SK-N-SH treated with all-trans-retinoic acid at 6 μM for 48 hours (cell line): ENCODE measurements at regions not wholly inside any gene's neighbourhood (a gene's known extent, or its start where the extent isn't known, plus 50 kb on each side); places are given as distances from the start of the nearest gene placed in this dataset.

Experiments
- ARNTL ChIP-seq: fragments of 450-650 bp; formaldehyde crosslinking; IDR thresholded peaks from 2 replicates; pipeline ENCODE4 v1.5.0; 2020; ENCODE audit warnings: low read depth, mild to moderate bottlenecking, moderate library complexity, borderline replicate concordance
- CSDC2 ChIP-seq: fragments of 250-450 bp; sonication (Bioruptor Pico); IDR thresholded peaks from 2 replicates; pipeline ENCODE4 v1.5.0; 2020; ENCODE audit warnings: mild to moderate bottlenecking, moderate library complexity
- GLIS3 ChIP-seq: fragments of 250-450 bp; sonication (Bioruptor Pico); IDR thresholded peaks from 2 replicates; pipeline ENCODE4 v1.5.0; 2020; ENCODE audit warnings: mild to moderate bottlenecking, moderate library complexity
- ISL1 ChIP-seq: fragments of 250-450 bp; sonication (Bioruptor Pico); IDR thresholded peaks from 2 replicates; pipeline ENCODE4 v2.1.2; 2022; ENCODE audit warnings: mild to moderate bottlenecking, moderate library complexity
- RARB ChIP-seq: fragments of 250-450 bp; sonication (Bioruptor Pico); IDR thresholded peaks from 2 replicates; pipeline ENCODE4 v1.8.0; 2021; ENCODE audit warnings: mild to moderate bottlenecking, moderate library complexity
- TCF4 ChIP-seq: fragments of 250-450 bp; sonication (Bioruptor Pico); IDR thresholded peaks from 2 replicates; pipeline ENCODE4 v1.8.0; 2021; ENCODE audit warnings: mild to moderate bottlenecking, moderate library complexity, borderline replicate concordance
- ZFP3 ChIP-seq: fragments of 250-450 bp; sonication (Bioruptor Pico); IDR thresholded peaks from 2 replicates; pipeline ENCODE4 v1.5.0; 2020; ENCODE audit warnings: mild to moderate bottlenecking, moderate library complexity
- ZNF8 ChIP-seq: fragments of 450-650 bp; formaldehyde crosslinking; IDR thresholded peaks from 2 replicates; pipeline ENCODE4 v1.5.0; 2020; ENCODE audit warnings: mild to moderate bottlenecking, moderate library complexity
- TF ChIP-seq, protein P1 (sequence below): fragments of 250-450 bp; sonication (Bioruptor Pico); IDR thresholded peaks from 2 replicates; pipeline ENCODE4 v1.8.0; 2020; ENCODE audit warnings: mild to moderate bottlenecking, moderate library complexity, borderline replicate concordance
- TF ChIP-seq, protein P2 (sequence below): fragments of 250-450 bp; sonication (Bioruptor Pico); IDR thresholded peaks from 2 replicates; pipeline ENCODE4 v1.5.1; 2020; ENCODE audit warnings: low read depth, mild to moderate bottlenecking, moderate library complexity

DNA sequence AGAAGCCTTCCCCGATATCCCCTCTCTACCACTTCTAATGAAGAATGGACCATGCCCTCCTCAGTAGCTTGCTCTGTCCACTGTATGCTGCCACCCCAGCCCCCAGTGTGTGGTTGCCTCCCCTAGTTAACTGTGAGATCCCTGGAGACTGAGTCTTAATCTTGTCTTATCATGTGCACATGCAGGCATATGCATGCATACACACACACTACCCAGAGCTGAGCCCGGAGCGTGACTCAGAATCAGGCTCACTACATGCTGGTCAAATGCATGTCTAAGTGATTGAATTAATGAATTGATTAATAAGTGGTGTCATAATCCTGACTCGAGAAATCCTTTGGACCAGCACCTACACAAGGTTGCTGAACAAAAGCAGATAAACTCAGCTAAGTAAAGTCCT, 99.4 kb downstream of the CCT6B start:
- TF ChIP-seq CSDC2 (no peak), ZFP3 (no peak), ZNF8 (CRISPR knock-in tag) (no peak), RARB (CRISPR knock-in tag) (no peak), TCF4 (no peak), ISL1 (CRISPR knock-in tag) (no peak), ARNTL (CRISPR knock-in tag) (no peak), GLIS3 (CRISPR knock-in tag) (no peak)
- TF ChIP-seq, protein P1, sequence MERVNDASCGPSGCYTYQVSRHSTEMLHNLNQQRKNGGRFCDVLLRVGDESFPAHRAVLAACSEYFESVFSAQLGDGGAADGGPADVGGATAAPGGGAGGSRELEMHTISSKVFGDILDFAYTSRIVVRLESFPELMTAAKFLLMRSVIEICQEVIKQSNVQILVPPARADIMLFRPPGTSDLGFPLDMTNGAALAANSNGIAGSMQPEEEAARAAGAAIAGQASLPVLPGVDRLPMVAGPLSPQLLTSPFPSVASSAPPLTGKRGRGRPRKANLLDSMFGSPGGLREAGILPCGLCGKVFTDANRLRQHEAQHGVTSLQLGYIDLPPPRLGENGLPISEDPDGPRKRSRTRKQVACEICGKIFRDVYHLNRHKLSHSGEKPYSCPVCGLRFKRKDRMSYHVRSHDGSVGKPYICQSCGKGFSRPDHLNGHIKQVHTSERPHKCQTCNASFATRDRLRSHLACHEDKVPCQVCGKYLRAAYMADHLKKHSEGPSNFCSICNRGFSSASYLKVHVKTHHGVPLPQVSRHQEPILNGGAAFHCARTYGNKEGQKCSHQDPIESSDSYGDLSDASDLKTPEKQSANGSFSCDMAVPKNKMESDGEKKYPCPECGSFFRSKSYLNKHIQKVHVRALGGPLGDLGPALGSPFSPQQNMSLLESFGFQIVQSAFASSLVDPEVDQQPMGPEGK (CRISPR knock-in tag): no peak
- TF ChIP-seq, protein P2, sequence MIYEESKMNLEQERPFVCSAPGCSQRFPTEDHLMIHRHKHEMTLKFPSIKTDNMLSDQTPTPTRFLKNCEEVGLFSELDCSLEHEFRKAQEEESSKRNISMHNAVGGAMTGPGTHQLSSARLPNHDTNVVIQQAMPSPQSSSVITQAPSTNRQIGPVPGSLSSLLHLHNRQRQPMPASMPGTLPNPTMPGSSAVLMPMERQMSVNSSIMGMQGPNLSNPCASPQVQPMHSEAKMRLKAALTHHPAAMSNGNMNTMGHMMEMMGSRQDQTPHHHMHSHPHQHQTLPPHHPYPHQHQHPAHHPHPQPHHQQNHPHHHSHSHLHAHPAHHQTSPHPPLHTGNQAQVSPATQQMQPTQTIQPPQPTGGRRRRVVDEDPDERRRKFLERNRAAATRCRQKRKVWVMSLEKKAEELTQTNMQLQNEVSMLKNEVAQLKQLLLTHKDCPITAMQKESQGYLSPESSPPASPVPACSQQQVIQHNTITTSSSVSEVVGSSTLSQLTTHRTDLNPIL (CRISPR knock-in tag): no peak
